ENCODE measurements at regions not wholly inside any gene's neighbourhood (a gene's known extent, or its start where the extent isn't known, plus 50 kb on each side); places are given as distances from the start of the nearest gene placed in this dataset.

DNA sequence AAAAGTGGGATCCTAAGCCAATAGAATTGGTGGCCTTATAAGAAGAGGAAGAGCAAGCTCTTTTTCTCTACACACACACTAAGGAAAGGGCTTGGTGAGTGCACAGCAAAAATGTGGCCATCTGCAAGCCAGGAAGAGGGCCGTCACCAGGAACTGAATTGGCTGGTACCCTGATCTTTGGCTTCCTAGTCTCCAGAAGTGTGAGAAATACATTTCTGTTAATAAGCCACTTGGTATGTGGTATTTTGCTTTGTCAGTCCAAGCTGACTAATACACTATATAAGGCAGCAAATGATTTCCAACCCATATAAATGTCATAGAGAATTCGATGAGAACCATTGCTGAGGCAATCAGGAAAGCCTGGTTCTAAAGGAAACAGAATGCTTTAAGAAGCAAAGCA lies 816.3 kb upstream of the SEMA6D start:
- Histone ChIP-seq H3K36me3 (ENCODE audit: control insufficient read depth in 2 of 2, insufficient read depth in 2 of 2, low read length in 1 of 2) (no peaks in the 10 kb centered on the region), H4K20me1 (ENCODE audit: control insufficient read depth, insufficient read depth) (no peaks in the 10 kb centered on the region), H3K27me3 (replicated peaks in 1 of 2; ENCODE audit: control insufficient read depth in 2 of 2, insufficient read depth in 2 of 2, low read length in 1 of 2) (no peaks in the 10 kb centered on the region), H3K79me2 (ENCODE audit: control insufficient read depth, insufficient read depth, low read length) (no peaks in the 10 kb centered on the region), H2AFZ (ENCODE audit: control insufficient read depth, low read depth, low read length) (no peak overlapping the region), H3K27ac (ENCODE audit: control insufficient read depth, insufficient read depth) (no peak overlapping the region), H3K4me2 (ENCODE audit: control insufficient read depth, insufficient read depth) (no peak overlapping the region), H3K4me3 (no peak overlapping the region), H3K4me1 (ENCODE audit: control insufficient read depth, insufficient read depth, low read length) (no peaks in the 10 kb centered on the region), H3K9me3 (replicated peaks; ENCODE audit: control insufficient read depth, insufficient read depth, low read length) (no peaks in the 10 kb centered on the region), H3K9ac (ENCODE audit: control insufficient read depth, insufficient read depth, low read length) (no peak overlapping the region)
- TF ChIP-seq CHD4 (IDR thresholded peaks at IDR 0.05), result no peak
- no peak for TF ChIP-seq LARP7 (IDR thresholded peaks at IDR 0.05)
- TF ChIP-seq ZNF274 (IDR thresholded peaks at IDR 0.05; ENCODE audit: insufficient read depth, insufficient read length), result no peak
- no peak for TF ChIP-seq IRF4 (IDR thresholded peaks at IDR 0.05; ENCODE audit: low read depth, low read length)
- no TSS peak for BruUV-seq (replicated peaks)
- DNase-seq (ENCODE audit: low read depth, low spot score) (no peak), ATAC-seq (no peak), FAIRE-seq (no peak)
- ChIA-PET RAD21 (ENCODE audit: unreplicated experiment) (no interaction called here), SMC1A (ENCODE audit: uncharacterized antibody, unreplicated experiment) (interaction anchor here (1.6 kb wide), 1 partner anchor 10 kb away, joined by 4 read pairs; no protein-coding TSS in a partner anchor), POLR2A (no interaction called here), CTCF (no interaction called here)
- WGBS (ENCODE audit: insufficient coverage, insufficient replicate concordance, low lambda C conversion rate, missing lambda C conversion rate), result 0% methylated on average over 2 of the region's 2 CpGs
- in situ Hi-C loops (cut with MboI), result no loop called here
- intact Hi-C loops (cut with micrococcal nuclease; ENCODE audit: unreplicated experiment), result no loop called here

DNA sequence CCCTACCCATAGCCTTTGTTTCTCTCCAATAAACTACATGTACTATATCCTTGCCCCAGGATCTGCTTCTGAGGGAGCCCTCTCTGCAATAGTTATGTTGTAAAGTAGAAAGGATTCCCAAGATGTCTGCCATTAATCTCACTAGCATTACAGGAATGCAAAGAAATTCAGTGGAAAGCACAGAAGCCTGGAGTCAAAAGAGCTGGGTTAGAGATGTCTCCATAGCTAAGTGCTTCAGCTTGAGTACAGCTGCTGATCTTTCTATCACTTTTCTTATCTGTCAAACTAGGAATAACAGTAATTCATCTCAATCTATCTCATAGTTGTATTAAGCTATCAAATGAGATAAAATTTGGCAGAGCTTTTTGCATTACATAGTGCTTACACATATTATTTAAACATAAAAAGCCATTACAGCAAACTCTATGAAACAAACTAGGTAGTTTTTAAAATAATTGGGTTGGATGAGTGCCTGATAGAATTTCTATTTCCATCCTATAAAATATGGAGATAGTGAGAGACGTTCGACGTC lies 799.5 kb upstream of the SEMA6D start:
- Histone ChIP-seq H3K79me2 (ENCODE audit: control insufficient read depth, insufficient read depth, low read length) (no peaks in the 10 kb centered on the region), H3K4me2 (ENCODE audit: control insufficient read depth, insufficient read depth) (no peak overlapping the region), H3K27me3 (replicated peaks in 1 of 2; ENCODE audit: control insufficient read depth in 2 of 2, insufficient read depth in 2 of 2, low read length in 1 of 2) (no peaks in the 10 kb centered on the region), H3K4me1 (ENCODE audit: control insufficient read depth, insufficient read depth, low read length) (no peaks in the 10 kb centered on the region), H3K9me3 (replicated peaks; ENCODE audit: control insufficient read depth, insufficient read depth, low read length) (no peaks in the 10 kb centered on the region), H2AFZ (ENCODE audit: control insufficient read depth, low read depth, low read length) (no peak overlapping the region), H3K36me3 (ENCODE audit: control insufficient read depth in 2 of 2, insufficient read depth in 2 of 2, low read length in 1 of 2) (no peaks in the 10 kb centered on the region), H4K20me1 (ENCODE audit: control insufficient read depth, insufficient read depth) (no peaks in the 10 kb centered on the region), H3K27ac (ENCODE audit: control insufficient read depth, insufficient read depth) (no peak overlapping the region), H3K4me3 (no peak overlapping the region), H3K9ac (ENCODE audit: control insufficient read depth, insufficient read depth, low read length) (no peak overlapping the region)
- POLR2A ChIA-PET, result no interaction called here
- BruUV-seq (replicated peaks), result no TSS peak
- CTCF ChIA-PET, result interaction anchor here (1.0 kb wide), 1 partner anchor 18 kb away, joined by 3 read pairs; no protein-coding TSS in a partner anchor
- FAIRE-seq, result no peak
- TF ChIP-seq ZNF592 (IDR thresholded peaks at IDR 0.05), result no peak
- no peak for TF ChIP-seq FOXM1 (IDR thresholded peaks at IDR 0.05; ENCODE audit: low read depth, low read length)
- no peak for TF ChIP-seq CBX3 (IDR thresholded peaks at IDR 0.05; ENCODE audit: borderline replicate concordance, low read depth)
- TF ChIP-seq, protein P1, sequence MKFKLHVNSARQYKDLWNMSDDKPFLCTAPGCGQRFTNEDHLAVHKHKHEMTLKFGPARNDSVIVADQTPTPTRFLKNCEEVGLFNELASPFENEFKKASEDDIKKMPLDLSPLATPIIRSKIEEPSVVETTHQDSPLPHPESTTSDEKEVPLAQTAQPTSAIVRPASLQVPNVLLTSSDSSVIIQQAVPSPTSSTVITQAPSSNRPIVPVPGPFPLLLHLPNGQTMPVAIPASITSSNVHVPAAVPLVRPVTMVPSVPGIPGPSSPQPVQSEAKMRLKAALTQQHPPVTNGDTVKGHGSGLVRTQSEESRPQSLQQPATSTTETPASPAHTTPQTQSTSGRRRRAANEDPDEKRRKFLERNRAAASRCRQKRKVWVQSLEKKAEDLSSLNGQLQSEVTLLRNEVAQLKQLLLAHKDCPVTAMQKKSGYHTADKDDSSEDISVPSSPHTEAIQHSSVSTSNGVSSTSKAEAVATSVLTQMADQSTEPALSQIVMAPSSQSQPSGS (IDR thresholded peaks at IDR 0.05; ENCODE audit: low read length), result no peak
- TF ChIP-seq CREM (IDR thresholded peaks at IDR 0.05; ENCODE audit: low read depth), result no peak
- no peak for TF ChIP-seq TCF12 (IDR thresholded peaks at IDR 0.05; ENCODE audit: low read depth, low read length)
- no peak for TF ChIP-seq SPI1 (IDR thresholded peaks at IDR 0.05; ENCODE audit: borderline replicate concordance, insufficient read depth, low read depth, low read length)
- TF ChIP-seq PAX8 (IDR thresholded peaks at IDR 0.05), result no peak
- TF ChIP-seq IKZF1 (conservative IDR thresholded peaks at IDR 0.05), result no peak
- no peak for ATAC-seq
- RAD21 ChIA-PET (ENCODE audit: unreplicated experiment), result no interaction called here
- 99% methylated on average over 3 of the region's 3 CpGs for WGBS (ENCODE audit: insufficient coverage, insufficient replicate concordance, low lambda C conversion rate, missing lambda C conversion rate)
- SMC1A ChIA-PET (ENCODE audit: uncharacterized antibody, unreplicated experiment), result no interaction called here
- in situ Hi-C loops (cut with MboI) (no loop called here), intact Hi-C loops (cut with micrococcal nuclease; ENCODE audit: unreplicated experiment) (no loop called here)
- DNase-seq (ENCODE audit: low read depth, low spot score), result no peak

All from GM12878 (cell line).